AG20443 (cell line): ENCODE measurements at regions not wholly inside any gene's neighbourhood (a gene's known extent, or its start where the extent isn't known, plus 50 kb on each side); places are given as distances from the start of the nearest gene placed in this dataset.
A peak's percentile ranks its signal among the peaks of the same experiment; 100 is the strongest.

ENCODE experiments used
- DNase-seq: peaks from one replicate; pipeline ENCODE4 v3.0.0; 2012; ENCODE audit warnings: low spot score, mixed read lengths

DNA sequence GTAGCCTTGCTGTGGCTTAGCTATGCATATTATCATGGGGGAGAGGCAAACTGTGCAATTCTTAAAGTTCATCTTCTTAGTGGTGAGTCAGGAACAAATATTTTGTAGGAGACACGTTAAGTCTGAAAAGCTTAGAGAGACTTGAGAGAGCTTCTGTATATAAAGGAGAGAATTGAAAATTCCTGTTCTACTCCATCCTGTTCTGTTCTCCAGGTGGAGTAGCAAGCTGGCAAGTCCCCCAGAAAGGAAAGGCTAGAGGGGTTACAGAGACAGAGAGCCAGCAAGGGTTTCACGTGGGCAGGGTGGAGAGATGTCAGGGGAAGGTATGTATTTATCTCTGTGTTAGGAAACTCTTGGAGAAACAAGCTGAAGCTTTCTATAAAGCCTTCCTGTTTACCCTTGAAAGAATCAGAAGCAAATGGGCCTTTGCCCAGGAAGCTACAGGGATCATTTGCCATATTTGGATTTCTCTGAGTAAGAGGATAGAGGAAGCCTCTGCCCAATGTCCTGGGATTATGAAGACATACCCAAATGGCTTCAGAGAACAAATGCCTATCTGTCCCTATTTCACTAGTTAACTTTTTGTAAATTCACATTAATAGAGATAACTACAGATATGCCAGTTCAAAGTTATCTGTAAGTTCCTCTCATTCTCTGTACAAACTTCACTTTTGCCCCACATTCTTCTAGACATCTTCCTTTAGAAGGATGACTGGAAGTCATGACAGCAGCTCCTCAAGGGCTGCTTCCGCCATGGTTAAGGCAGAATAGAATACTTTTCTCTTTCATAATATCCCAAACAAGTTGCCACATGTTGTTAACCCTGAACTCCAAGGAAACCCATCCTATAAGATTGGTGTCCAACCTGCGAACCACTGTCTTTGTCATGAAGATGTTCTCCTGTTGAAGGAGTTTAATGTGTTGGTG is 126.7 kb upstream of the NEDD9 start:
- peak; percentile 49 for DNase-seq

DNA sequence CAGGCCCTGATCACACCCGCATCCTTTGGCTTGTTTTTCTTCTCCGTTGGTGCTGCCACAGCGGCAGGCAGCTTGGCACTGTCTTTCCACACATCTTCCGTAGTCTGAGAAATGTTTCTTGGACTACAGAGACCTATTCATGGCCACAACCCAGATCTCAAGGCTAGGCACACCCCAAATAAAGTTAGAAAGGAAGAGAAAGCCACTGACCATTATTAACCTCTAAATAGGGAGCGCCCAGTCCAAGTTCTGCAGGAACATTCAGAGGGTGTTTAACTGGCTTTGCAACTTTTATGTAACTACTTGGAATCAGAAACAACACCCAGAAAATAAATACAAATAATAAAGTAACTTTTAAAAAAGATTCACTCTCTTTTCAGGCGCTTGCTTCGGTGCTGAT is 124.8 kb upstream of the NEDD9 start:
- DNase-seq: no peak

DNA sequence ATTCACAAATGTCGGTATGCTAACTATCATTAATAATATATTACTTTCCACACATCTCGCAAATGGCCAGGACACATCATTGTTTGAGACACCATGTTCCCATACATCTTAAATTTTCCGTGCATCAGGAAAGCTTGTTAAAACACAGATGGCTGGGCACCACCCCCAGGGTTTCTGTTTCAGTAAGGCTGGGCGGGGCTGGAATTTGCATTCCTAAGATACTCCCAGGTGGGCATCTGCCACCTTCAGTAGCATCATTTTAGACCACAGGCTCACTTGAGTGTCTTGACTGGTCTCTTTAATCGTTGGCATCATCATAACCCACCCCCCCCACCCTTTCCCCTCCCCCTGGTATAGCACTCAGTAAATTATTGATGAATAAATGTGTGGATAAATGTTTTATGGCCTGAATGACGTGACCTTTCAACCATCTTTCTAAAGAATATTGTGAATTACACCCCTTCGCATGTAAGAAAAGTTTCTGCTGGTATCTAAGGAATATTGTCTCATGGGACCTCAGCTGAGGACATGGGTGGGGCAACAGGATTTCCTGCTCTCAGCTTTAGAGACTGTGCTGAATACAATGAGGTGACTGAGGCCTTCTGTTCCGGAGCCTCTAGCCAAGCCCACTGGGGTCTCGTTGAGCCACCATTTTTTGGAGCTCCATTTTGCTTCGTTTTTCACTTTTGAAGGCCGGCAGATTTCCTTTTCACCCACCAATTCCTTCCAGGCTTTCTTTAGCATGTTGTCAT is 124.1 kb upstream of the NEDD9 start:
- DNase-seq: no peak

DNA sequence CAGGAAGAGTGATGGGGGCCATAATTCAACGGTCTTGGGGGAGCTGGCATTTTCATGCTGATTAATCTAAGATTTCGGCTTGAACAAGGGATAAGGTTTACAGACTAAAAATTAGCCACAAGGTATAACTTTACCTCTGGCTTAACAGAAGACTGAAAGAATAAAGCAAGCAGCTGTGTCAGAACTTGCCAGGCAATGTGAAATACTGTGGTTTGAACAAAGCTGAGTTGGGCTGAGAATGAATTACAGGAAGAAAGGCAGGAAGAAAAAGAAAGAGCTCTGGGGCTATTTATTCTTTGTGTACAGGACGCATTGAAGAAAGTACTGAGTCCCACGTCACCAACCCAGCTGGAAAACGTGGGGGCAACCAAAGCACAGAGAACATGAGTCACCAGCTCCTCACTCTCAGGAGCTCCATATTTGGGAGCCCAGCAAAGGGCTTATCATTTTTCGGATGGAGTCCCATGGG is 121.5 kb upstream of the NEDD9 start:
- no peak for DNase-seq

DNA sequence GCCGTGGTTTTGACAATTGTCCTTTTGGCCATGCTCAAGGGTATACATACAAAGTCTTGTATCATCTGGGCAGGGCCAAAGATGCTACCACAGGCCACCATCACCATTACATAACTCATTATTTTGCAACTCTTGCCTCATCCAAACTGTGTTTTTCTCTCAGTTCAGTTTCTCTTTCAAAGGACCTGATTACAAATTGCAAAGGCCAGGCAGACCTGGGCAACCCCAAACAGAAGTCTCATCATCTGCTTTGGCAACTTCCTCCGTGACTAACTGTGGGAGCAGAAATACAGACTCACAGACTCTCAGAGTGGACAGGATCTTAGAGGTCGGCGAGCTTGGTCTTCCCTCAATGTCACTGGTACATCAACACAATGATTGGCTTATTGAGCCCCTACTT is 117.8 kb upstream of the NEDD9 start:
- DNase-seq: peak; percentile 33

DNA sequence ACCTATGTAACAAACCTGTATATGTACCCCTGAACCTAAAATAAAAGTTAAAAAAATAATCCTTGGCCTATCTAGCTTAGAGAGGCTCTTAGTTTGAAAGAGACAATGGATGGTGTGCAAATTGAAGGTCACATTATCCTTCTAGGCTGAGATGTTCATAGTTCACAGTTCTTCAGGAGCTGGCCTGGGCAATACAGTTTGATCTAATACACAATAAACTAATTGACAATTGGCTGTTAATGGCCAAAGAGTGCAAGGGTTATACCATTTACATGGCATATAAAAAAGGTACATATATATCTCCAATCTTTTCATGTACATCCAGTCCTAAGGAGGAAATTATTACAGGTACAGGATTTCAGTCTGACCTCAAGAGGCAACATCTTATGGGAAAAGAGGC is 117.4 kb upstream of the NEDD9 start:
- DNase-seq: no peak

DNA sequence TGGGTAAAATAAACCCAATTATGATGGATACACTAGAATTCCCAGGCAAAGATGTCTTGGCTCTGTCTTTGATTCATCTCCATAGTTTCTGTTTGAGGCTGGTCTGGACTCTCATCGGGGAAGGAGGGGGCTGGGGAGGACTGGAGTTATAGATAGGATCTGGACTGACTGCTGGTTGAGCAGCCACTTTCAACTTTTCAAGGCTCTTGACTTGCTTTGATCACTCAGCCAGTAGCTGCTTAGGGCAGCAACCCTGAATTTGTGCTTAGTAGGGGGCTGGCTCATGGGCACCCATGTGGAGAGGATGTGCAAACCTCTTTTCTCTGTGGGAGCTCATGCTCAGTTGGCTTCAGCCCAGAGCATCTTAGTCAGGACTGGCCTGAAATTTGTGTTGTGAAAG is 114.0 kb upstream of the NEDD9 start:
- DNase-seq: no peak

DNA sequence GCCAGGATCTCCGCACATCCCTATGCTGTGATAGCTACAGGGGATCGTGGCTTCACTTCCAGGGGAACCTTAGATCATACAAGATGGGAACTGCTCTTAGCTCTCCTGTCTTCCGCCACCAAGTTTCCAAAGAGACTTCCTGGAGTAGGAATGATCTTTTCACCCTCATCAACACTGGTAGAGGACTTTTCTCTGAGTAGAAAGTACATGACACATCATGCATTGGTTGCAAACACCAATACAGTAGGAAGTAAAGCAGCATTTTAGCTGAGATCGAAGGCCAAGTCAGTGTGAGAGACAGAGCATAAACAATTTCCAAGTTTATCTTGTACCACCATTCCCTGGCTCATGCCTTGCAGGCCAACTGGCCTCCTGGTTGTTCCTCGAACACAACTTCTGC is 113.1 kb upstream of the NEDD9 start:
- no peak for DNase-seq

DNA sequence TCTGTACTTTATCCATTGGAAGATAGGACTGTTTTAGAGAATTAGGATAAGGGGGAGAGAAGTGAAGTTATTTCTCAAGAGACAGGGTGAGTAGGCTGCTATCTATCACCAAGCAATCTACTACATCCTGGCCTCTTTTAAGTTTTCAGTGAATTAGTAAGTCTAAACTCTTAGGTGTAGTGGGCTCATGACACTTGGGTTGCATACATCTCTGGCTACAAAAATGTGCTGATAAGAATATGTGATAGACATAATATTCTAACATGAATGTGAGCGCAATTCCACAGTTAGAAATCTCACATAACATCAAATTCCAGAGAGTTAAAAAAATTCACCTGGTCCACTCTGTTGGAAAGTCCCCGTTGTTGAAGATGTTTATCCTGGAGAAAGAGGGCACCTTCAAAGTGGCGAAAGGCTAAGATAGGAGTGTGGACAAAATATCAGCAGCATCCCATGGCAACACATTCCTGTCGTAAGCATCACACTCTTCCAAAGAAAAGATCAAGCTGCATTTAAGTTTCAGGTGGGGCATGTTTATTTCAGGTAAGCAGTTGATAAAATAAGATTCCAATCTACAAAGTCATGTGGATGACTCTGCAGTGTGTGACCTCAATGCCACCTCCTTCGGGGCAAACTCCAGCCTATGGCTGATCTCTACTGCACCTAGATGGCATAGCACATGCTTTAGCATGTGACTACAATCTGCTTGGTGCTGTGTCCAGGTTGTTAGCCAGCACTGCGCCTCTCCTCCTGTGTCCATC is 111.7 kb upstream of the NEDD9 start:
- DNase-seq: no peak

DNA sequence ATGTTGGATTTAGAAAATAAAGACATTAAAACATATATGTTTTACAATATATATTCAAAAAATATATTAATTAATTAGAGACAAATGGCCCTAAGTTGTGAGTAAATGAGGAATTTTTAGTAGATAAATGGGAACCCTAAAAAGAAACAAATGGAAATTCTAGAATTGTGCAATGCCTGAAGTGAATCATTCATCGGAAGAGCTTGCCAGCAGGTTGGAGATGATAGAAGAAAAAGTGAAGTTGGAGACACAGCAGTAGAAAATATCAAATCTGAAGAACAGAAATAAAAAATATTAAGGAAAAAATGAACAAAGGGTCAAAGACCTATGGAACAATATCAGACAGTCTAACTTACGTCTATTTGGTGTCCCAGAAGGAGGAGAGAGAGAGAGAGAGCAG is 109.4 kb upstream of the NEDD9 start:
- DNase-seq: peak; percentile 48

DNA sequence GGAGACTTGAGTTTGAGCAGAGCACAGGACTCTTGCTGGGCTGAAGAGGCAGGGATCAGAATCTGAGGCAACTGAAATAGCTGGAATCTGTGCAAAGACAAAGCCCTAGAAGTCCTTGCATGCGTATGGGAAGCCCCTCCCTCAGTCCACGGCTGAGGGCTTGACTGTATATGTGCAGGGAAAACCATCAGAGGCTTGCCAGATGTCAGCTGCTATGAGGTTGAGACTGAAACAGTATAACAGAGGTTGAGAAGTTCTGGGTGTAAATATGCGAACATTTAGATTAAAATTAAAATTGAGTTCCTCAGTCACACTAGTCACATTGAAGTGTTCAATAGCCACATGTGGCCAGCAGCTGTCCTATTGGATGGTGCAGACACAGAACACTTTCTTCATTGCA is 108.8 kb upstream of the NEDD9 start:
- no peak for DNase-seq

DNA sequence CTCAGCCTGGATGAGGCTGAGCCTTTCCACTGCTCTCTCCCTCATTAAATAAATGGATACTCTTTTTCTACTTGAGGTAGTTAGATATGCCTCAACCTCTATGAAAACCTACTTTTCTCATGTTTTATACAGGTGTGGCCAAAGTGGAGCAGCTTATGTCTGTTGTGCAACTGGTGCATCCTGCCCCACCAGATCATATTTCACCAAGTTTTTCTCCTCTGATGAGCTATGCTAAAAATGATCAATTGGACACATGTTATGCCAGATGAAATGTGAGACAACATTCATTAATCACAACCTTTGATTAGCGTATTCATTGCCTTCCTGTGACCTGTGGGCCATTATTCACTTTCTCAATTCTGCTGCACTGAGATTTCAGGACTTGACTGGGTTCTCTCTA is 106.9 kb upstream of the NEDD9 start:
- DNase-seq: no peak

DNA sequence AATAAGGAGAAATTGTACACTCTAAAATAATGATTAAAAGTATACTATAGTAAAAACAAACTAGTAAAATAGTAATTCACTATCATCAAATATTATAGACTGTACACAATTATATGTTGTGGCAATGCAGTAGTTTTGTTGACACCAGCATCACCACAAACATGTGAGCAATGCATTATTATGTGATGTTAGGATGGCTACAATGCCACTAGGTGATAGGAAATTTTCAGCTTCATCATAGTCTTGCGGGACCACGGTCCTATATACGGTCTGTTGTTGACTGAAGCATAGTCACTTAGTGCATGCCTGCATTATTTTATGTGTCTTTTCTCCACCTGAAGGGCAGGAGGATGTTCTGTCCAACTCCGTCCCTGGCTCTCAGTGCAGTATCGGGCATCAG is 104.8 kb upstream of the NEDD9 start:
- no peak for DNase-seq

DNA sequence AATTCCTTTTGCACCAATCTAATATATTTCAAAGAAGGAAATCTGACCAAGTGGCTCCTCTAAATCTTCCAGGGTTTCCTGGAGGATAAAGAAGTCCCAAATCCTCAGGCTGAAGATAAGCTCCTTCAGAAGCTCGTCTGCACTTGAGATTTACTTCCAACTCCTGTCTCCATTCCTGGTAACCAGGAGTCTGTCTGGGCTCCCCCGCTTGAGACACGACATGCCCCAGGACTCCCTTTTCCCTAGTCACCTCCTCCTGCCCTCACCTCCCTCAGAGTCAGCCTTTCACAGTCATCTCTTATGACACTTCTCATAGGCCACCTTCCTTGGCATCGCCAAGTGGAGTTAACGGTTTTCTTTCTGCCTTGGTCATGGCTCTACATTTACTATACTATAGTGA is 103.4 kb upstream of the NEDD9 start:
- DNase-seq: no peak

DNA sequence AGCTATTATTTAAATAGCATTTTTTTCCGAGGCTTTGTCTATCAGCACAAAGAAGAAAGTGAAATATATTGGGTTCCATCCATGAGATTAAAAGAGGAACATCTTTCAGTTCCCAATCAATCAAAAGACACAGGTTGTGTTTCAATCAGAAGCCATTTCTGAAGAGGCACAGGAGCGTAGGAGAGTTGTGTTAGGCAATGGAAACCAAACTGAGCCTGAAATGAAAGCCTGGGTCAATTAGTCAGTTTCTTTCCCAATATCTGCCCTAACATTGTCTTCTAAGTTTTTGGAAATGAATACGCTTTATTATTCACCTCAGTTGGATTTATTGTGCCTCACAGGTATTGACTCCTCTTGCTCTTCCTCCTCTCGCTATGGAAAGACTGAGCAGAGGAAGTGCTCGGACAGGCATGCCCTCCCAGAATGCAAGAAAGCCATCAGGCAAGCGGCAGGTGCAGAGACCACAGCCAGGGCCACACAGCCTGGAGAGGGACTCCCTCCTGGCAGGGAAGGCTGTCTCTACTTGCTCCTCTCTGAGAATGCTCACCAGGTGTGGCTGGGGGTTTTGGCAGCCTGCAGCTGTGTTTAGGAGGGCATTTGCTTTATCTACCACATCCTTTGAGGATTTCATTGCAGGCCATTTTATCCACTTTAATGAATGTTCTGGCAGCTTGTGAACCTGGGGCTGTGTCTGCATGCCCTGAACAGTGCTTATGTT is 100.8 kb upstream of the NEDD9 start:
- no peak for DNase-seq

DNA sequence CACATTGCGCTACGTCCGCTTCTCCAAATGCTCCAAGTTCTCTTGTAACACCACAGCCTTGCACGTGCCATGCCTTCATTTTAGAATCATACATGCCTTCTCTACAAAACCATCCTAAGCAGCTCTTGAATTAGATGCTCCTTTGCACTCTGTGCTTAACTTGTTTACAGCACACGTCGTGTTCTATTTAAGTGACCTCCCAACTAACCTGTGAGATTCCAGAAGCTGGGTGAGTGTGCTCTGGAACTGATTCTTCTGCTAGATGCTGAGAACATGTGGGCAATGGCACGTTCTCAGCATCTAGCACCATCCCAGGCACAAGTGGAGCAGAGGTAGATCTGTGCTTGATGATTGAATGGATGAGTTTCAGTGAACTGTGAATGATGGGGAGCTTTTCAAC is 100.0 kb upstream of the NEDD9 start:
- no peak for DNase-seq

DNA sequence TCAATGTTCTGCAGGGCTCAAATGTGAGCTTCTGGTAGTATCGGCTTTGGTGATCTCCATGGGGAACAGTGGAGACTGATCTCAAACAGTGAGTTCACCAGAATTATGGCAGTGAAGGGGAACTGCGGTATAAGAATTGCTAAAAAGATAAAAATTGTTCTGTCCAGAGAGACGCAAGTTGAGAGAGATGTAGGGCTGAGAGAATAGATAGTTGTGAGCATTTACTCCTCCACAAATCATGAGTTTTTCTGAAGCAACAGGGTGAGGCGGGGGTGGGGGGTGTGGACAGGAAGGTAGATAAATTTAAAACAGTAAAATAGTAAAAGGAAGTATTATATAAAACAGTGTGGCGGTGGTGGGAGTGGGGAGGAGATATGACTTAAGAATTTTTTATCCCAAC is 98.6 kb upstream of the NEDD9 start:
- DNase-seq: no peak

DNA sequence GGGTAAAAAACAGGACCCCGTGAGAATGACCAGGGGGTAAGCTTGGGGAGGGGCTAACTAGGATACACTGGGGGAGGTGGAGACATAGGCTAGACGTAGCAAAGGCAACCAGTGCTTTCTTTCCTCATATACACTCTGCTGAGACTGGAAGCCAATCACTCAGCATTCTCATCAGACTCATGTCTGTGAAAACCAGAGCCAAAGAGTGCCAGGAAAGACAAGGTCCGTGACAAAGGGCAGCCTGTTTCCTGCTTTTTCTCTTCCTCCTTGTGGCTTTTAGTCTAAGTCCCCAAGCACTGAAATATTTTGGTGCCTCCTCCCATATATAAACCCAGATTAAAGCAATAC is 97.9 kb upstream of the NEDD9 start:
- no peak for DNase-seq

DNA sequence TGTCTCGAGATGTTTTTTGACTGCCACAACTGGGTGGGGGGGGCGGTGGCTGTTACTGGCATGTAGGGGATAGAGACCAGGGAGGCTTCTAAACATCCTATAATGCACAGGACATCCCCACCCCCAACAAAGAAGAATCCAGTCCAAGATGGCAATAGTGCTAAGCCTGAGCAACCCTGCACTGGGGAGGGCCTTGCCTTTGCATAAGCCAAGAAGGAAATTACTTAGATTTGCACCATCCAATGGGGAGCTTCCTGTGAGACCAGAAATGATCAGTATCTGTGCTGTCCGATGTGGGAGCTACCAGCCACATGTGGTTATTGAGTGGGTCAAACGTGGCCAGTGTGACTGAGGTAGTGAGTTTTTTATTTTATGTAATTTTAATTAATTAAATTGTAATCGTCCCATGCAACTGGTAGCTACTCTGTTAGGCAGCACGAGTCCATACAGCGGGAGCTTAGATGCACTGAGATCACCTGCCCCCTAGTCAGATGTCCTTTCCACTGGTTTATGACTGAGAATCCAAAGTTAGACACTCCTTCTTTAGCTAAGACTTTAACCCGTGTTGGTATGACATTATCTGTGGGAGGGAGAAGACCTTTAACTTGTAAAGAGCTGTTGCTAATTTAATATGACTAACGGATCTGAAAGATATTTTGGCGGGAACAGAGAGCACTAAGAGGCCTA is 97.4 kb upstream of the NEDD9 start:
- DNase-seq: no peak

DNA sequence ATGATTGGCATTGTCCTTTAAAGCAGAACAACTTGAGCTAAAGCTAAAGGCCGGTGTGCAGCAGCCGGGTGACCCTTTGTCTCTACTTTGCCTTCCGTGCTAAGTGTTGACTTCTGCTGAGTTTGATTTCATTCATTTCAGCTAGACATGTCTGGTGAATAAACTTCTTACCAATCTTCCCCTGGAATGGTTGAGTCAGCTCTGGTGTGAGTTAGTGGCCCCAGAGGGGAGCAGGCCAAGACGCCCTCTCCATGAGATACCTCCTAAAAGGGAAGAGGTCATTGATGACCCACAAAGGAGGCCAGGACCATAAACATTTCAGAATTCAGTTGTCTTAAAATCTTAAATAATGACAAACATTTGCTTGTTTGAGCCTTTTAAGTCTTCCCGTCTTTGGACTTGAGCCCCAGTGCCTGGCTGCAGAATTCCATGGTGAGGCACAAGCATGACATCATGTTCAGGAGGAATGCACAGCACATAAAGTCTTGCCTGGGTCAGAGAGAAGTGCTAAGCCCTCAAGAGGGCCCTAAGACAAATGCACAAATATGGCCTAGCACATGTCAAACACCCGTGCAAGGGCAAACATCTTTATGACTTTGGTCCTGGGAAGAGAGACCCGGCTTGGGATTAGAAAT is 96.3 kb upstream of the NEDD9 start:
- DNase-seq: peak; percentile 79

DNA sequence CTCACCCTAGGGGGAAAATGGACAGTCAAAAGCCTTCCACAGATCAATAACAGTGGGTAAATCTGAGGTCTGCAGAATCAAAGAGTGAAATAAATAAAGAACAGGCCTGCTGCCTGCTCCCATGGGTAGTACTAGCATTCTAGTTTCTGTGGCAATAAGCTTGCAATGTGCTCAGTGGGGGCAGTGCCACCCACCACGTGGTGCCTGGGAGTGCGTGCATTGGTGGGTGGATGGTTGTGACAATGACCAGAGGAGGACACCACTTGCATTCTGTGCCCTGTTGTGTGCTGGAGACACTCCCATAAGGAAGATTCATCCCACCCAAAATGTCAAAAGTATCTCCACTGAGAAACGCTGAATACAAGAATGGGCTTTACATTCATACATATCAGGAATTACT is 95.5 kb upstream of the NEDD9 start:
- no peak for DNase-seq
